Neural cell (in vitro differentiated cells): ENCODE measurements at regions not wholly inside any gene's neighbourhood (a gene's known extent, or its start where the extent isn't known, plus 50 kb on each side); places are given as distances from the start of the nearest gene placed in this dataset.

ENCODE experiments used
- CTCF ChIP-seq: fragments of 450-650 bp; IDR thresholded peaks from 2 replicates; pipeline ENCODE4 v1.5.1; 2014; ENCODE audit warnings: antibody characterized with exemption, mild to moderate bottlenecking, moderate library complexity; ENCODE audit not compliant: poor library complexity, severe bottlenecking
- EZH2 ChIP-seq: fragments of 200-600, 300-800 bp; shearing (Covaris generic), sonication (generic); IDR thresholded peaks from 2 replicates; pipeline ENCODE4 v1.6.1; 2014; ENCODE audit warnings: antibody characterized with exemption, low read length, borderline replicate concordance, mild to moderate bottlenecking; ENCODE audit not compliant: insufficient read depth, poor library complexity, severe bottlenecking
- POLR2AphosphoS5 ChIP-seq: IDR thresholded peaks from 2 replicates; pipeline ENCODE4 v1.6.1; 2012
- REST ChIP-seq: IDR thresholded peaks from 2 replicates; pipeline ENCODE4 v1.6.1; 2012; ENCODE audit warnings: borderline replicate concordance

GRCh38 chr3:72373139-72373538 is 475.1 kb downstream of the SHQ1 start:
- TF ChIP-seq CTCF (no peak), EZH2 (no peak), POLR2AphosphoS5 (no peak), REST (no peak)
